AG04450 (cell line): ENCODE measurements at regions not wholly inside any gene's neighbourhood (a gene's known extent, or its start where the extent isn't known, plus 50 kb on each side); places are given as distances from the start of the nearest gene placed in this dataset.

Experiments
- CTCF ChIA-PET: fragments of 300-600, 350-600 bp; formaldehyde crosslinking; extraction: SDS; loops from one replicate; lab custom pipeline; 2022; ENCODE audit warnings: antibody characterized with exemption, inconsistent platforms; lab: Charles Lee
- POLR2A ChIA-PET: fragments of 350-600 bp; formaldehyde crosslinking; extraction: SDS; loops from one replicate; lab custom pipeline; 2021; ENCODE audit warnings: antibody characterized with exemption, inconsistent platforms; lab: Yijun Ruan, JAX
- DNase-seq: peaks from one replicate; pipeline ENCODE4 v3.0.0-alpha.2; 2011; ENCODE audit warnings: low read depth, low spot score
- H3K27ac ChIP-seq: one replicate; pipeline ENCODE4 v1.5.1; 2012; ENCODE audit warnings: low read depth, low read length, control low read depth
- H3K27me3 ChIP-seq: one replicate; pipeline ENCODE4 v1.6.0; 2012; ENCODE audit warnings: low read length; ENCODE audit not compliant: control insufficient read depth, insufficient read depth
- H3K4me3 ChIP-seq: 2 replicates; pipeline ENCODE4 v1.5.1; 2011; ENCODE audit warnings: mild to moderate bottlenecking, low read depth, low read length, control low read depth
- H3K9me3 ChIP-seq: 2 replicates; pipeline ENCODE4 v1.5.1; 2012; ENCODE audit warnings: low read length; ENCODE audit not compliant: control insufficient read depth, insufficient read depth
- TF ChIP-seq, protein P1 (sequence below): IDR thresholded peaks from 2 replicates; pipeline ENCODE4 v1.5.1; 2011; ENCODE audit warnings: low read depth, low read length, control low read depth, inconsistent platforms

DNA sequence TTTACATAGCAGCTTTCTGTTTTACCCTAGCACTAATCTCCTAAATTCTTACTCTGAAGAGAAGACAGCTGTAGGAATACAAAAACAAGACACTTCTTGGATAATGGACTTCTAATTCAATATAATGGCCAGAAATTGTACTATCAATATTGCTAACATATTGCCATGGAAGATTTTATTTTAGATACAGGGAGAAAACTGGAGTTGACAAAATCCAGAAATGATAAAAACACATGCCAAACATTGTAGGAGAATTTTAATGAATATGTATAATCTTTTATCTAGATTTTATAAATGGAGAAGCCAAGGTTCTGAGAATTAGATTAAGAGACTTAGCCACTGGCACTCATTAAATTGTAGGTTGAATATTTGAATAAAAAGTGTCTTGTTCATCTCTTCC is 1838.8 kb upstream of the LRRTM1 start:
- POLR2A ChIA-PET, result no interaction called here
- Histone ChIP-seq H3K27me3 (no peaks in the 10 kb centered on the region), H3K27ac (no peak overlapping the region), H3K9me3 (no peaks in the 10 kb centered on the region), H3K4me3 (no peak overlapping the region)
- TF ChIP-seq, protein P1, sequence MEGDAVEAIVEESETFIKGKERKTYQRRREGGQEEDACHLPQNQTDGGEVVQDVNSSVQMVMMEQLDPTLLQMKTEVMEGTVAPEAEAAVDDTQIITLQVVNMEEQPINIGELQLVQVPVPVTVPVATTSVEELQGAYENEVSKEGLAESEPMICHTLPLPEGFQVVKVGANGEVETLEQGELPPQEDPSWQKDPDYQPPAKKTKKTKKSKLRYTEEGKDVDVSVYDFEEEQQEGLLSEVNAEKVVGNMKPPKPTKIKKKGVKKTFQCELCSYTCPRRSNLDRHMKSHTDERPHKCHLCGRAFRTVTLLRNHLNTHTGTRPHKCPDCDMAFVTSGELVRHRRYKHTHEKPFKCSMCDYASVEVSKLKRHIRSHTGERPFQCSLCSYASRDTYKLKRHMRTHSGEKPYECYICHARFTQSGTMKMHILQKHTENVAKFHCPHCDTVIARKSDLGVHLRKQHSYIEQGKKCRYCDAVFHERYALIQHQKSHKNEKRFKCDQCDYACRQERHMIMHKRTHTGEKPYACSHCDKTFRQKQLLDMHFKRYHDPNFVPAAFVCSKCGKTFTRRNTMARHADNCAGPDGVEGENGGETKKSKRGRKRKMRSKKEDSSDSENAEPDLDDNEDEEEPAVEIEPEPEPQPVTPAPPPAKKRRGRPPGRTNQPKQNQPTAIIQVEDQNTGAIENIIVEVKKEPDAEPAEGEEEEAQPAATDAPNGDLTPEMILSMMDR, result no peak
- DNase-seq, result no peak
- CTCF ChIA-PET, result no interaction called here

DNA sequence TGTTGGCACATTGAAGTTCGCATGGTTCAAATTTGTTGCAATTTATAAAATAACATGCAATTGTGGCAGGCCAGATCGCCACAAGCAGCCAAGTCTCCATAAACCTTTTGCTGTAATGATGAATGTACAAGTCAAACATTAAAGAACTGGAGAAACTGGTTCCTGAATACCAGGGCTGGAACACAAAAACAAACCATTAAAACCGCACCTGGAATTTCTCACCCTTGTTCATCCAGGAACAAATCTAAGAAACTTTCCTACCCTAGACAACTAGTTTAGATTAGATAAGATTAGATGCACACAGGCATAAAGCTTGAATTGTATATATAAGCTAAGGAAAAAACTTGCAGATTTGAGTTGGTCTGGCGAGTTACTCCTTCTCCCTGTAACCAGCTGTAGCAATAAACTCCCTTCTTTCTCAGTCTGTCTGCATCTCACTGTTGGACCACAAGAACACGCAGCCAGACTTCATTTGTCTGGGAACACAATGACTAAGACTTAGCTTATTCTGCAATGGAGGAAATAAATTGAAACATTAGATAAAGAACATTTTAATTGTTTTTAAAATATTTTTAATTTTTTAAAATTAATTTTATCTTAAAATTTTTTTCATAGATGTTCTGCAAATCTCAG is 1835.5 kb upstream of the LRRTM1 start:
- POLR2A ChIA-PET, result no interaction called here
- no peak overlapping the region for H3K27ac ChIP-seq
- DNase-seq, result no peak
- no peaks in the 10 kb centered on the region for H3K27me3 ChIP-seq
- H3K9me3 ChIP-seq, result no peaks in the 10 kb centered on the region
- CTCF ChIA-PET, result no interaction called here
- H3K4me3 ChIP-seq, result no peak overlapping the region
- TF ChIP-seq, protein P1, result no peak

DNA sequence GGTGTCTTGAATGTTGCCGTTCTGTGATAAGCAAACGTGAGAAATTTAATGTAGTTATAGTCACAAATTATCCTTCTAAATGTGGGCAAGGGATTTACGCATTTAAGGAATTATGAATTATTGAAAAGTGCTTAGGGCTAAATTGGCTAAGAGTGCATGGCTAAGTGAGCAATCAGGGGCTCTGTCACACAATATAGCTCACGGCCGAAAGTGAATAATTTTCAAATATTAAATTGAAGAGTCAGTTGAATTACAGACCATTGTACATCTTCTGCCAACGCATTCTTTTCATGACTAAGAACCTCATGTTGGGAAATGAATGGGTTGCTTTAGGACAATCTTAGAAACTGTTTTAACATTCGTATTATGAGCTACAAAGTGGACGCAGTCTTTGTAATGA is 1832.9 kb upstream of the LRRTM1 start:
- no peaks in the 10 kb centered on the region for H3K9me3 ChIP-seq
- ChIA-PET POLR2A (no interaction called here), CTCF (interaction anchor here (0.8 kb wide), 1 partner anchor 11 kb away, joined by 4 read pairs; no protein-coding TSS in a partner anchor)
- TF ChIP-seq, protein P1, result no peak
- no peaks in the 10 kb centered on the region for H3K27me3 ChIP-seq
- no peak overlapping the region for H3K27ac ChIP-seq
- no peak for DNase-seq
- H3K4me3 ChIP-seq, result no peak overlapping the region

DNA sequence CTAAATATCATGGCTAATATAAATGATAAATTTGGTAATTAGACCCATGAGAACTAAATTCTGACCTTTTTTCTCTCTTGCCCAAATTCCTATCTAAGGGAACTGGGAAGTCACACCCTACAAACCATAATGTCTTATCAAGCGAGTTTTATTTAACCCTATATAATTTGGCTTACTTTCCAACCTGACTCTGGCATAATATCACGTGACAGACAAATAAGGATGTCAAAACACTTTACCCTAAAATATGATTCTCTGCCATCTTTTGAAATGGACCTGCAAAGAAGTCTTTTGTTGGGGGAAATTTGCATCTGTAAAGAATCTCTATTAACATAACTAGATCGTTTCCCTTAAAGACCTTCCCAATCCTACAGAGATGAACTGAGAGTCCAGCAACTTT is 1823.5 kb upstream of the LRRTM1 start:
- ChIA-PET POLR2A (no interaction called here), CTCF (no interaction called here)
- DNase-seq, result no peak
- Histone ChIP-seq H3K27me3 (no peaks in the 10 kb centered on the region), H3K27ac (no peak overlapping the region), H3K4me3 (no peak overlapping the region), H3K9me3 (peaks cover 7% of the 10 kb centered on the region)
- TF ChIP-seq, protein P1, result no peak

DNA sequence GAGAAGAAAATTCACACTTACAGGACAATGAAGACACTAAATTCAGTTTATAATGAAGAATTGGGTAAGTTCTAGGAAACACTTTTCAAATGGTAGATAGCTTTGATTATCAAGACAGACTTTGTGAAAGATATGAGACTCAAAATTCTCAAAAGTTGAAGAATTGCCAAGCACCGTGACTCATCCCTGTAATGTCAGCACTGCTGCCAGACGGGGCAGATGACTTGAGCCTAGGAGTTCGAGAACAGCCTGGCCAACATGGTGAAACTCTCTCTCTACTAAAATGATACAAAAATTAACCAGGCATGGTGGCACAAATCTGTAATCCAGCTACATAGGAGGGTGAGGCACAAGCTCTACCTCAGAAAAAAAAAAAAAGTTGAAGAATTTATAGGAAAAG is 1820.1 kb upstream of the LRRTM1 start:
- Histone ChIP-seq H3K27me3 (no peaks in the 10 kb centered on the region), H3K4me3 (no peak overlapping the region), H3K9me3 (peaks cover 7% of the 10 kb centered on the region), H3K27ac (no peak overlapping the region)
- no peak for DNase-seq
- ChIA-PET POLR2A (no interaction called here), CTCF (interaction anchor here (0.6 kb wide), 1 partner anchor 59 kb away, joined by 4 read pairs; no protein-coding TSS in a partner anchor)
- TF ChIP-seq, protein P1, result no peak
